CD14-positive monocyte (primary cell): ENCODE measurements at regions not wholly inside any gene's neighbourhood (a gene's known extent, or its start where the extent isn't known, plus 50 kb on each side); places are given as distances from the start of the nearest gene placed in this dataset.

Experiments
- DNase-seq, 3 donors: peaks; one replicate each; pipeline ENCODE4 v3.0.0-alpha.2; 2011 to 2022
- H2AFZ ChIP-seq: 2 replicates; pipeline ENCODE4 v1.6.0; 2012; ENCODE audit warnings: mild to moderate bottlenecking, low read depth, low read length, inconsistent platforms; ENCODE audit not compliant: insufficient read depth, poor library complexity, severe bottlenecking
- H3K27ac ChIP-seq, 2 donors: 1 replicate in 1 of 2; 2 replicates in 1 of 2; pipeline ENCODE4 v1.5.1; 2012 to 2013; ENCODE audit warnings: low read length in 2 of 2, control low read depth in 1 of 2, inconsistent platforms in 1 of 2, low read depth in 1 of 2, mild to moderate bottlenecking in 1 of 2
- H3K27me3 ChIP-seq, 2 donors: one replicate each; pipeline versions ENCODE4 v1.6.0 to v1.6.1; 2011 to 2013; ENCODE audit warnings: low read length in 2 of 2; ENCODE audit not compliant: control insufficient read depth in 2 of 2, insufficient read depth in 2 of 2
- H3K36me3 ChIP-seq, 2 donors: replicated peaks in 1 of 2; 1 replicate in 1 of 2; 2 replicates in 1 of 2; pipeline versions ENCODE4 v1.5.1 to v1.6.1; 2012 to 2013; ENCODE audit warnings: low read length in 2 of 2, control low read depth in 1 of 2, inconsistent platforms in 1 of 2, mild to moderate bottlenecking in 1 of 2; ENCODE audit not compliant: insufficient read depth in 2 of 2, control insufficient read depth in 1 of 2
- H3K4me1 ChIP-seq, 2 donors: 1 replicate in 1 of 2; 2 replicates in 1 of 2; pipeline versions ENCODE4 v1.5.1 to v1.6.1; 2012 to 2013; ENCODE audit warnings: low read length in 2 of 2, control low read depth in 1 of 2, inconsistent platforms in 1 of 2, mild to moderate bottlenecking in 1 of 2, moderate library complexity in 1 of 2; ENCODE audit not compliant: insufficient read depth in 2 of 2, control insufficient read depth in 1 of 2
- H3K4me2 ChIP-seq: replicated peaks from 2 replicates; pipeline ENCODE3; 2012; ENCODE audit warnings: low read length, moderate library complexity, mild to moderate bottlenecking; ENCODE audit not compliant: poor library complexity, severe bottlenecking; ENCODE audit errors: extremely low read depth
- H3K4me3 ChIP-seq, 3 experiments: fragments of 200-600 bp in 1 of 3; sonication (generic) in 1 of 3; replicated peaks in 1 of 3; 1 replicate in 2 of 3; 2 replicates in 1 of 3; pipeline ENCODE4 v1.5.1; 2011 to 2013; ENCODE audit warnings: low read length in 3 of 3, mild to moderate bottlenecking in 3 of 3, control low read depth in 2 of 3, low read depth in 2 of 3, inconsistent platforms in 1 of 3, moderate library complexity in 1 of 3
- H3K79me2 ChIP-seq: 2 replicates; pipeline ENCODE4 v1.6.0; 2012; ENCODE audit warnings: mild to moderate bottlenecking, control low read depth, inconsistent platforms, low read length, moderate library complexity; ENCODE audit not compliant: insufficient read depth
- H3K9ac ChIP-seq: 2 replicates; pipeline ENCODE4 v1.6.0; 2017; ENCODE audit warnings: low read length, mild to moderate bottlenecking; ENCODE audit not compliant: insufficient read depth, poor library complexity, severe bottlenecking
- H3K9me3 ChIP-seq, 2 donors: replicated peaks in 1 of 2; 1 replicate in 1 of 2; 2 replicates in 1 of 2; pipeline versions ENCODE4 v1.5.1 to v1.6.1; 2012 to 2013; ENCODE audit warnings: low read length in 2 of 2, control low read depth in 1 of 2; ENCODE audit not compliant: control insufficient read depth in 1 of 2, insufficient read depth in 1 of 2
- H4K20me1 ChIP-seq: 2 replicates; pipeline ENCODE4 v1.6.0; 2012; ENCODE audit warnings: mild to moderate bottlenecking, low read length, control low read depth, moderate library complexity; ENCODE audit not compliant: insufficient read depth
- H3K27ac Mint-ChIP-seq, 7 donors: one replicate each; pipeline ENCODE4 v1.8.0; 2020; ENCODE audit warnings: mild to moderate bottlenecking in 7 of 7, mixed read lengths in 7 of 7, moderate library complexity in 6 of 7, inconsistent platforms in 2 of 7
- H3K27me3 Mint-ChIP-seq, 3 donors: one replicate each; pipeline ENCODE4 v1.8.0; 2021 to 2022; ENCODE audit warnings: low read depth in 3 of 3, mild to moderate bottlenecking in 3 of 3, mixed read lengths in 3 of 3, moderate library complexity in 3 of 3, inconsistent platforms in 1 of 3
- H3K36me3 Mint-ChIP-seq, 2 donors: one replicate each; pipeline ENCODE4 v1.8.0; 2020; ENCODE audit warnings: mixed read lengths in 2 of 2, inconsistent platforms in 1 of 2, mild to moderate bottlenecking in 1 of 2
- H3K4me1 Mint-ChIP-seq: one replicate; pipeline ENCODE4 v1.8.0; 2020; ENCODE audit warnings: mild to moderate bottlenecking, mixed read lengths
- H3K4me3 Mint-ChIP-seq, 2 donors: one replicate each; pipeline ENCODE4 v1.8.0; 2020; ENCODE audit warnings: mild to moderate bottlenecking in 2 of 2, mixed read lengths in 2 of 2, moderate library complexity in 1 of 2
- H3K9me3 Mint-ChIP-seq, 7 donors: one replicate each; pipeline ENCODE4 v1.8.0; 2020 to 2022; ENCODE audit warnings: mixed read lengths in 7 of 7, mild to moderate bottlenecking in 6 of 7, moderate library complexity in 6 of 7, inconsistent platforms in 2 of 7
- WGBS: methylation state at CpG from one replicate; pipeline ENCODE4 v1.1.5; 2013; ENCODE audit warnings: missing lambda C conversion rate; ENCODE audit not compliant: insufficient coverage; 5-methylcytosine and 5-hydroxymethylcytosine counted together
- intact Hi-C, 2 donors: fragments of 100-400 bp; cut with micrococcal nuclease; formaldehyde crosslinking; loops; one replicate each; pipeline versions ENCODE4 v1.15.0 to v1.15.1; 2023
- TF ChIP-seq, protein P1 (sequence below): fragments of 200-600 bp; IDR thresholded peaks from one replicate; pipeline ENCODE4 v1.8.0; 2022; ENCODE audit warnings: antibody characterized with exemption, mild to moderate bottlenecking

DNA sequence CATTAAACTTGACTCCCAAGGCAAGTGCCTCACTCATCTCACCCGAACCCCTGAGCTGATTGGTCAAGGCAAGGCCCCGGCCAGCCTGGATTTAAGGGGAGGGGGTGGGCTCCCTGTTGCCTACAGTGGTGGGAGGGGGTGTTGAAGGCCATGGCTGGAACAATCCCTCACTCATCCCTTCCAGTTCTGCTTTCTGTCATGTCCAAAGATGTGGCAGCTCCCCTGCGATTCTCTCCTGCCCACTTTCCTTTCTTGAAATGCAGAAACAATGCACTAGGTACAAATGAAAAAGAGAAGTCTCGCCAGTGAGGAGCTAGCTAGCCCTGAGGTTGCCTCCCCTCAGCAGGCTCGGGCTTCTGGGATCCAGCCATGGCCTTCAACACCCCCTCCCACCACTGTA, 240.9 kb downstream of the SYK start:
- H3K36me3 ChIP-seq, result no peaks in the 10 kb centered on the region
- intact Hi-C loops, result no loop called here
- no peaks in the 10 kb centered on the region for H3K9me3 ChIP-seq
- H3K27me3 ChIP-seq, result peaks cover 0 to 3% of the 10 kb centered on the region in 2 donors
- no peaks in the 10 kb centered on the region for H3K79me2 ChIP-seq
- H4K20me1 ChIP-seq, result no peaks in the 10 kb centered on the region
- WGBS, result 60% methylated on average over 3 of the region's 5 CpGs
- no peak for DNase-seq
- H3K27ac ChIP-seq, result no peak overlapping the region
- H3K4me3 ChIP-seq, result no peak overlapping the region
- H3K27me3 Mint-ChIP-seq, result peaks cover 2 to 15% (median 4%) of the 10 kb centered on the region in 3 donors
- no peak overlapping the region for H3K4me3 Mint-ChIP-seq
- no peaks in the 10 kb centered on the region for H3K36me3 Mint-ChIP-seq
- TF ChIP-seq, protein P1, sequence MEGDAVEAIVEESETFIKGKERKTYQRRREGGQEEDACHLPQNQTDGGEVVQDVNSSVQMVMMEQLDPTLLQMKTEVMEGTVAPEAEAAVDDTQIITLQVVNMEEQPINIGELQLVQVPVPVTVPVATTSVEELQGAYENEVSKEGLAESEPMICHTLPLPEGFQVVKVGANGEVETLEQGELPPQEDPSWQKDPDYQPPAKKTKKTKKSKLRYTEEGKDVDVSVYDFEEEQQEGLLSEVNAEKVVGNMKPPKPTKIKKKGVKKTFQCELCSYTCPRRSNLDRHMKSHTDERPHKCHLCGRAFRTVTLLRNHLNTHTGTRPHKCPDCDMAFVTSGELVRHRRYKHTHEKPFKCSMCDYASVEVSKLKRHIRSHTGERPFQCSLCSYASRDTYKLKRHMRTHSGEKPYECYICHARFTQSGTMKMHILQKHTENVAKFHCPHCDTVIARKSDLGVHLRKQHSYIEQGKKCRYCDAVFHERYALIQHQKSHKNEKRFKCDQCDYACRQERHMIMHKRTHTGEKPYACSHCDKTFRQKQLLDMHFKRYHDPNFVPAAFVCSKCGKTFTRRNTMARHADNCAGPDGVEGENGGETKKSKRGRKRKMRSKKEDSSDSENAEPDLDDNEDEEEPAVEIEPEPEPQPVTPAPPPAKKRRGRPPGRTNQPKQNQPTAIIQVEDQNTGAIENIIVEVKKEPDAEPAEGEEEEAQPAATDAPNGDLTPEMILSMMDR, result no peak
- H3K9me3 Mint-ChIP-seq, result no peaks in the 10 kb centered on the region
- H3K27ac Mint-ChIP-seq, result no peak overlapping the region
- H3K4me1 Mint-ChIP-seq, result peaks cover 9% of the 10 kb centered on the region
- H2AFZ ChIP-seq, result no peak overlapping the region
- H3K9ac ChIP-seq, result no peak overlapping the region
- no peak overlapping the region for H3K4me2 ChIP-seq
- H3K4me1 ChIP-seq, result peaks cover under 1 to 2% of the 10 kb centered on the region in 2 donors

DNA sequence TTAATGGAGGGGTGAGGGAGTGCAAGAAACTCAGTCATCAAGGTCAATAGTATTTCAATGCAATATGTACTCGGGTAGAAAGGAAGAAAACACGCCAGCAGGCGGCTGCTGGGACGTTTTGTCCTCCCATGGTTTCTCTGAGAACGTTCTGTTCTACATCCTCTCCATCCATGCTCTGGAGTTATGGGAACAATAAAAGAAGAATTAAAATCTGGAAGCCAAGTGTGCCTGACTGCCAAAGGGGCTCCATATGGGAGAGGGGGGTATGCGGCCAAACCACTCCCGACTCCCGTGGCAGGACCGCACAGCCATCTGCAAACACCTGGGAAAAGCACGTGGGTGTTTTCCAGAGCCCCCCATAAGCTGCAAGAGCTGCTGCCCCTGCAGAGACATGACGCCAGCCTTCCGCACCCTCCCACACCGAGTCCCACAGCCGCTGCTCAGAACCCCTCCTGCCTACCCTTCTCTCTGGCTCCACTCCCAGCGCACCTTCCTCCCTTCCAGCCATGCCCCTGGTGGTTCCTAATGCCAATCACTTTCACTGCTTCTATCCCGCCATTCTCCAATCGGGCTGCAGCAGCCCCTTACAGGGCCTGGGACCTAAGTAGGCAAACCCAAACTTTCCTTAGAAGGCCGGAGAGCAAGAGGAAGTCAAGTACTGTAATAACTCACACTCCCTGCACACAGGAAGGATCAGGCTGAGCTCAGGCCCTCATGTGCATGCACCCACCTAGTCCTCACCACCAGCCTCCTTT, 241.6 kb downstream of the SYK start:
- no peak for DNase-seq
- H3K4me1 Mint-ChIP-seq, result peaks cover 6% of the 10 kb centered on the region
- Histone ChIP-seq H3K4me3 (no peak overlapping the region), H3K9me3 (no peaks in the 10 kb centered on the region), H3K79me2 (no peaks in the 10 kb centered on the region), H3K4me2 (no peak overlapping the region), H4K20me1 (no peaks in the 10 kb centered on the region), H3K27ac (no peak overlapping the region), H3K4me1 (no peaks in the 10 kb centered on the region), H3K9ac (no peak overlapping the region), H3K27me3 (peaks cover 0 to 3% of the 10 kb centered on the region in 2 donors), H3K36me3 (no peaks in the 10 kb centered on the region), H2AFZ (no peak overlapping the region)
- H3K27ac Mint-ChIP-seq, result no peak overlapping the region
- H3K36me3 Mint-ChIP-seq, result no peaks in the 10 kb centered on the region
- WGBS, result 94% methylated on average over 12 of the region's 18 CpGs
- H3K27me3 Mint-ChIP-seq, result peaks cover 0 to 16% (median 4%) of the 10 kb centered on the region in 3 donors
- H3K9me3 Mint-ChIP-seq, result no peaks in the 10 kb centered on the region
- intact Hi-C loops, result no loop called here
- TF ChIP-seq, protein P1, result no peak
- H3K4me3 Mint-ChIP-seq, result no peak overlapping the region
